ENCODE measurements at regions not wholly inside any gene's neighbourhood (a gene's known extent, or its start where the extent isn't known, plus 50 kb on each side); places are given as distances from the start of the nearest gene placed in this dataset.

- H3K27me3 Mint-ChIP-seq = peaks cover 7% of the 10 kb centered on the region
- no peak for DNase-seq (ENCODE audit: extremely low spot score, unreplicated experiment)
Observed at GRCh38 chr20:58109126-58109880, 119.2 kb downstream of the ANKRD60 start.

DNA sequence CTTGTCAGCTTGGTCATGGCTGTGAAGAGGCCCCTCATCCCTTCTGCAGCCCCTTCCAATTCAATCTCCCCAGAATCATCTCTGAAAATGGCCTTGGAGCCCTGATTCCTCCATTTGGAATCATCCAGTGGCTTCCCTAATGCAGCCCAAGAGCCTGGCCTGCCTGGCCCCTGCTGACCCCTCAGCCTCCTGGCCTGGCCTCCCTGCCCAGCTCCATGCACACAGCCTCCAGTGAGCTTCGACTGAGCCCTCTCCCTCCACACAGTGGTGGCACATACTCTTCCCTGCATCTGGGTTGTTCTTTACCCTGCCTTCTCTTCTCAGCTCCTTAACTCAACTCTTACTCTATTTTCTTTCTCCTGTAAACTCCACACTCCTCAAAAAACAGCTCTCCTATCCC, 120.9 kb downstream of the ANKRD60 start:
- H3K4me3 Mint-ChIP-seq = no peak overlapping the region
- H3K36me3 Mint-ChIP-seq = no peaks in the 10 kb centered on the region
- H3K27ac Mint-ChIP-seq = no peak overlapping the region
- H3K27me3 Mint-ChIP-seq = peaks cover 14% of the 10 kb centered on the region
- DNase-seq (ENCODE audit: extremely low spot score, unreplicated experiment) = no peak
- H3K4me1 Mint-ChIP-seq (ENCODE audit: unreplicated experiment) = peaks cover 15% of the 10 kb centered on the region
- peaks cover 18% of the 10 kb centered on the region for H3K9me3 Mint-ChIP-seq
- TF ChIP-seq, protein P1, sequence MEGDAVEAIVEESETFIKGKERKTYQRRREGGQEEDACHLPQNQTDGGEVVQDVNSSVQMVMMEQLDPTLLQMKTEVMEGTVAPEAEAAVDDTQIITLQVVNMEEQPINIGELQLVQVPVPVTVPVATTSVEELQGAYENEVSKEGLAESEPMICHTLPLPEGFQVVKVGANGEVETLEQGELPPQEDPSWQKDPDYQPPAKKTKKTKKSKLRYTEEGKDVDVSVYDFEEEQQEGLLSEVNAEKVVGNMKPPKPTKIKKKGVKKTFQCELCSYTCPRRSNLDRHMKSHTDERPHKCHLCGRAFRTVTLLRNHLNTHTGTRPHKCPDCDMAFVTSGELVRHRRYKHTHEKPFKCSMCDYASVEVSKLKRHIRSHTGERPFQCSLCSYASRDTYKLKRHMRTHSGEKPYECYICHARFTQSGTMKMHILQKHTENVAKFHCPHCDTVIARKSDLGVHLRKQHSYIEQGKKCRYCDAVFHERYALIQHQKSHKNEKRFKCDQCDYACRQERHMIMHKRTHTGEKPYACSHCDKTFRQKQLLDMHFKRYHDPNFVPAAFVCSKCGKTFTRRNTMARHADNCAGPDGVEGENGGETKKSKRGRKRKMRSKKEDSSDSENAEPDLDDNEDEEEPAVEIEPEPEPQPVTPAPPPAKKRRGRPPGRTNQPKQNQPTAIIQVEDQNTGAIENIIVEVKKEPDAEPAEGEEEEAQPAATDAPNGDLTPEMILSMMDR (conservative IDR thresholded peaks at IDR 0.05) = no peak

More at GRCh38 chr20:58109126-58109880, 119.2 kb downstream of the ANKRD60 start:
- no peak overlapping the region for H3K27ac Mint-ChIP-seq
- H3K4me1 Mint-ChIP-seq (ENCODE audit: unreplicated experiment) = peaks cover 15% of the 10 kb centered on the region
- TF ChIP-seq, protein P1 (conservative IDR thresholded peaks at IDR 0.05) = no peak
- H3K36me3 Mint-ChIP-seq = no peaks in the 10 kb centered on the region
- H3K9me3 Mint-ChIP-seq = peaks cover 18% of the 10 kb centered on the region
- H3K4me3 Mint-ChIP-seq = no peak overlapping the region

DNA sequence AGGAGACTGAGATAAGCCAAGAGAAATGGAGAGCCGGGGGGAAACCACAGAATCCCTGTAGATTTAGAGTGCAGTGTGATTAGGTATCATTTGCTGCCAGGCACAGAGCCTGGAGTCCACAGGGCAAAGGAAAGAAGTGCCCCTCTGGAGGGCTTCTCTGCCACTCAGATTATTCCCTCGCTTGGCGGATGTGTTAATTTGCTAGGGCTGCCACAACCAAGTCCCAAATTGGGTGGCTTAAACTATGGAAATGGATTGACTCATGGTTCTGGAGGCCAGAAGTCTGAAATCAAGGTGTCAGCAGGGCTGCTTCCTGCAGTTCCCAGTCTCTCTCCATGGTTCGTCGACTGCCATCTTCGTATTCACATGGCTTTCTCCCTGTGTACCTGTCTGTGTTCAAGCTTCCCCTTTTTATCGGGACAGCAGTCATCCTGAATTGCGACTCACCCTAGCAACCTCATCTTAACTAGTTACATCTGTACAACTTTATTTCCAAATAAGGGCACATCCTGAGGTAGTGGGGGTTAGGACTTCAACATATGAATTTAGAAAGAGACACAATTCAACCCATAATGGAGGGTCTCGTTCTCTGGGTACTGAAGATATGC, 122.2 kb downstream of the ANKRD60 start:
- peaks cover 18% of the 10 kb centered on the region for H3K9me3 Mint-ChIP-seq
- TF ChIP-seq, protein P1 (conservative IDR thresholded peaks at IDR 0.05) = no peak
- H3K4me3 Mint-ChIP-seq = no peak overlapping the region
- H3K27ac Mint-ChIP-seq = no peak overlapping the region
- H3K27me3 Mint-ChIP-seq = peaks cover 14% of the 10 kb centered on the region
- peaks cover 6% of the 10 kb centered on the region for H3K4me1 Mint-ChIP-seq (ENCODE audit: unreplicated experiment)
- DNase-seq (ENCODE audit: extremely low spot score, unreplicated experiment) = no peak
- H3K36me3 Mint-ChIP-seq = no peaks in the 10 kb centered on the region

- Mint-ChIP-seq H3K27me3 (peaks cover 17% of the 10 kb centered on the region), H3K4me3 (no peak overlapping the region), H3K4me1 (ENCODE audit: unreplicated experiment) (peaks cover 4% of the 10 kb centered on the region), H3K36me3 (no peaks in the 10 kb centered on the region), H3K27ac (no peak overlapping the region), H3K9me3 (peaks cover 18% of the 10 kb centered on the region)
- no peak for DNase-seq (ENCODE audit: extremely low spot score, unreplicated experiment)
- TF ChIP-seq, protein P1 (conservative IDR thresholded peaks at IDR 0.05) = no peak
Observed at GRCh38 chr20:58103961-58104360, 124.5 kb downstream of the ANKRD60 start.

DNA sequence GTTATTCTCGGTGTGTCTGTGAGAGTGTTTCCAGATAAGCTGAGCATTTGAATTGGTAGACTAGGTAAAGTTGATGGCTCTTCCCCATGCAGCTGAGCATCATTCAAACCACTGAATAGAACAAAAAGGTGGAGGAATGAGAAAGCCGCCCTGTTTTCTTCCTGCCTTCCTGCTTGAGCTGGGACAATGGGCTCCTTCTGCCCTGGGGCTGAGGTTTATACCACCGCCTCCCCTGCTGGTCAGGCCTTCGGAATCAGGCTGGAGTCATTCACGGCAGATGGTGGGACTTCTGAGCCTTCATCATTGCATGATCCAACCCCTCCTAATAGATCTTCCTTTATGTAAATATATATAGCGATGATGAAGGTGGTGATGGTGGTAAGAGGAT, 124.9 kb downstream of the ANKRD60 start:
- Mint-ChIP-seq H3K9me3 (peaks cover 13% of the 10 kb centered on the region), H3K36me3 (no peaks in the 10 kb centered on the region), H3K4me1 (ENCODE audit: unreplicated experiment) (peaks cover 4% of the 10 kb centered on the region), H3K27me3 (peaks cover 16% of the 10 kb centered on the region), H3K4me3 (no peak overlapping the region), H3K27ac (no peak overlapping the region)
- DNase-seq (ENCODE audit: extremely low spot score, unreplicated experiment) = no peak
- TF ChIP-seq, protein P1 (conservative IDR thresholded peaks at IDR 0.05) = no peak

Measured in type B pancreatic cell (in vitro differentiated cells).